GM12878 (cell line): ENCODE measurements at regions not wholly inside any gene's neighbourhood (a gene's known extent, or its start where the extent isn't known, plus 50 kb on each side); places are given as distances from the start of the nearest gene placed in this dataset.

Source experiments
- ATAC-seq: fragments of 200-7000 bp; cut with Tn5 transposase; 3 replicates; pipeline ENCODE4 v1.9.1; 2020; ENCODE audit warnings: mild to moderate bottlenecking, moderate library complexity
- BruUV-seq: library from RNA; stranded (reverse); fragments of 400-500 nt; replicated peaks from 2 replicates; lab custom pipeline; 2021; lab: Mats Ljungman, UMichigan
- CTCF ChIA-PET: fragments of 300-600 bp; sonication (Branson Sonifier 250); formaldehyde crosslinking; extraction: SDS; loops from one replicate; lab custom pipeline; 2021; ENCODE audit warnings: inconsistent platforms; lab: Yijun Ruan, JAX
- POLR2A ChIA-PET: fragments of 350-600 bp; formaldehyde crosslinking; extraction: SDS; loops from one replicate; lab custom pipeline; 2021; ENCODE audit warnings: inconsistent platforms; lab: Charles Lee
- RAD21 ChIA-PET: fragments of 300-600 bp; sonication (Branson Sonifier 250); formaldehyde crosslinking; loops from one replicate; lab custom pipeline; 2023; ENCODE audit warnings: antibody characterized with exemption; ENCODE audit not compliant: unreplicated experiment; lab: Charles Lee
- SMC1A ChIA-PET: fragments of 300-600 bp; sonication (Branson Sonifier 250); formaldehyde crosslinking; loops from one replicate; lab custom pipeline; 2023; ENCODE audit not compliant: unreplicated experiment, uncharacterized antibody; lab: Charles Lee
- DNase-seq: peaks from one replicate; pipeline ENCODE4 v3.0.0-alpha.2; 2011; ENCODE audit warnings: low read depth, low spot score
- FAIRE-seq: peaks from 3 replicates; lab custom pipeline; 2011; peaks lifted over from hg19 to GRCh38; lab: Jason Lieb, UNC
- H2AFZ ChIP-seq: 2 replicates; pipeline ENCODE4 v1.6.0; 2011; ENCODE audit warnings: low read depth, low read length, control low read depth; ENCODE audit not compliant: control insufficient read depth
- H3K27ac ChIP-seq: 2 replicates; pipeline ENCODE4 v1.5.1; 2011; ENCODE audit warnings: control low read depth; ENCODE audit not compliant: control insufficient read depth, insufficient read depth
- H3K27me3 ChIP-seq, 2 experiments: replicated peaks in 1 of 2; 2 replicates each; pipeline versions ENCODE4 v1.6.0 to v1.6.1; 2011; ENCODE audit warnings: low read length in 1 of 2; ENCODE audit not compliant: control insufficient read depth in 2 of 2, insufficient read depth in 2 of 2
- H3K36me3 ChIP-seq, 2 experiments: 2 replicates each; pipeline ENCODE4 v1.5.1; 2011; ENCODE audit warnings: low read length in 1 of 2; ENCODE audit not compliant: control insufficient read depth in 2 of 2, insufficient read depth in 2 of 2
- H3K4me1 ChIP-seq: 2 replicates; pipeline ENCODE4 v1.6.1; 2011; ENCODE audit warnings: mild to moderate bottlenecking, low read length, moderate library complexity, mixed read lengths; ENCODE audit not compliant: control insufficient read depth, insufficient read depth
- H3K4me2 ChIP-seq: 2 replicates; pipeline ENCODE4 v1.6.0; 2011; ENCODE audit warnings: control low read depth; ENCODE audit not compliant: control insufficient read depth, insufficient read depth
- H3K4me3 ChIP-seq: fragments of 200-600 bp; sonication (generic); 2 replicates; pipeline ENCODE4 v1.5.1; 2016
- H3K79me2 ChIP-seq: 2 replicates; pipeline ENCODE4 v1.6.0; 2011; ENCODE audit warnings: low read length; ENCODE audit not compliant: control insufficient read depth, insufficient read depth
- H3K9ac ChIP-seq: 2 replicates; pipeline ENCODE4 v1.8.0; 2011; ENCODE audit warnings: low read length, control low read depth, mixed read lengths; ENCODE audit not compliant: control insufficient read depth, insufficient read depth
- H3K9me3 ChIP-seq: replicated peaks from 3 replicates; pipeline ENCODE4 v1.5.1; 2011; ENCODE audit warnings: mild to moderate bottlenecking, low read length; ENCODE audit not compliant: control insufficient read depth, insufficient read depth
- H4K20me1 ChIP-seq: 2 replicates; pipeline ENCODE4 v1.6.0; 2011; ENCODE audit not compliant: control insufficient read depth, insufficient read depth
- CBFB ChIP-seq: IDR thresholded peaks from 2 replicates; pipeline ENCODE4 v1.6.1; 2016; ENCODE audit warnings: antibody characterized with exemption, low read depth
- CBX5 ChIP-seq: sonication (generic); IDR thresholded peaks from 2 replicates; pipeline ENCODE4 v1.6.1; 2016; ENCODE audit warnings: low read depth, moderate library complexity, mild to moderate bottlenecking, inconsistent platforms
- CHD1 ChIP-seq: IDR thresholded peaks from 2 replicates; pipeline ENCODE4 v1.6.1; 2012; ENCODE audit warnings: low read depth, low read length, improper control_type of control experiment
- CHD4 ChIP-seq: fragments of 200-600 bp; sonication (generic); IDR thresholded peaks from 2 replicates; pipeline ENCODE4 v1.6.1; 2016; ENCODE audit warnings: mild to moderate bottlenecking
- ETV6 ChIP-seq, 2 experiments: fragments of 450-650 bp in 1 of 2; IDR thresholded peaks in 1 of 2; conservative IDR thresholded peaks in 1 of 2; 2 replicates each; pipeline ENCODE4 v1.6.1; 2014; ENCODE audit warnings: antibody characterized with exemption in 1 of 2, borderline replicate concordance in 1 of 2, low read depth in 1 of 2, mild to moderate bottlenecking in 1 of 2, moderate library complexity in 1 of 2
- FOS ChIP-seq: IDR thresholded peaks from 3 replicates; pipeline ENCODE4 v1.6.1; 2011; ENCODE audit warnings: borderline replicate concordance; ENCODE audit not compliant: insufficient read length; ENCODE audit errors: extremely low read depth
- IKZF2 ChIP-seq, 2 experiments: fragments of 450-650 bp; IDR thresholded peaks; 2 replicates each; pipeline ENCODE4 v1.6.1; 2017; ENCODE audit warnings: mild to moderate bottlenecking in 2 of 2, moderate library complexity in 2 of 2
- LARP7 ChIP-seq: fragments of 450-650 bp; IDR thresholded peaks from 2 replicates; pipeline ENCODE4 v1.6.1; 2017; ENCODE audit warnings: mild to moderate bottlenecking
- MYC ChIP-seq: IDR thresholded peaks from 2 replicates; pipeline ENCODE4 v1.6.1; 2011; ENCODE audit warnings: mild to moderate bottlenecking, low read length, moderate library complexity, inconsistent platforms; ENCODE audit not compliant: insufficient read depth, insufficient replicate concordance, insufficient read length, severe bottlenecking
- PML ChIP-seq: IDR thresholded peaks from 2 replicates; pipeline ENCODE4 v1.6.1; 2012; ENCODE audit warnings: low read length, inconsistent platforms
- SUZ12 ChIP-seq: fragments of 200-600 bp; sonication (generic); IDR thresholded peaks from one replicate; pipeline ENCODE4 v1.6.1; 2018; ENCODE audit warnings: antibody characterized with exemption, mild to moderate bottlenecking; ENCODE audit not compliant: unreplicated experiment
- TCF3 ChIP-seq: IDR thresholded peaks from 2 replicates; pipeline ENCODE4 v1.6.1; 2012; ENCODE audit warnings: low read depth, mild to moderate bottlenecking, low read length, borderline replicate concordance; ENCODE audit not compliant: insufficient read depth
- ZZZ3 ChIP-seq: IDR thresholded peaks from 2 replicates; pipeline ENCODE4 v1.6.1; 2011; ENCODE audit warnings: low read depth; ENCODE audit not compliant: control insufficient read depth, insufficient read length
- WGBS: methylation state at CpG from one replicate; pipeline ENCODE4 v1.1.6; 2016; ENCODE audit warnings: low lambda C conversion rate; ENCODE audit not compliant: insufficient replicate concordance, insufficient coverage; ENCODE audit errors: missing lambda C conversion rate; 5-methylcytosine and 5-hydroxymethylcytosine counted together
- in situ Hi-C: fragments of 300-500 bp; cut with MboI; formaldehyde crosslinking; loops from 9 replicates; pipeline ENCODE4 v1.14.3; 2018; ENCODE audit warnings: mixed read lengths
- intact Hi-C: fragments of 100-400 bp; cut with micrococcal nuclease; formaldehyde crosslinking; loops from one replicate; pipeline ENCODE4 v1.14.2; 2022; ENCODE audit not compliant: unreplicated experiment
- TF ChIP-seq, protein P1 (sequence below): fragments of 450-650 bp; IDR thresholded peaks from 2 replicates; pipeline ENCODE4 v1.6.1; 2014; ENCODE audit warnings: mild to moderate bottlenecking
- TF ChIP-seq, protein P2 (sequence below): IDR thresholded peaks from 2 replicates; pipeline ENCODE4 v1.6.1; 2011; ENCODE audit warnings: borderline replicate concordance, low read depth, mild to moderate bottlenecking, moderate library complexity, mixed read lengths, low read length; ENCODE audit not compliant: insufficient read depth; ENCODE audit errors: extremely low read length

- SMC1A ChIA-PET, result interaction anchor here (0.8 kb wide), 1 partner anchor 11 kb away, joined by 3 read pairs; no protein-coding TSS in a partner anchor
- DNase-seq (no peak), FAIRE-seq (no peak), ATAC-seq (no peak)
- intact Hi-C loops (no loop called here), in situ Hi-C loops (no loop called here)
- no peaks in the 10 kb centered on the region for H3K4me1 ChIP-seq
- no peak overlapping the region for H3K27ac ChIP-seq
- no TSS peak for BruUV-seq
- no peak overlapping the region for H2AFZ ChIP-seq
- H3K4me3 ChIP-seq, result no peak overlapping the region
- H3K27me3 ChIP-seq, result no peaks in the 10 kb centered on the region
- no peak overlapping the region for H3K4me2 ChIP-seq
- H3K79me2 ChIP-seq, result no peaks in the 10 kb centered on the region
- POLR2A ChIA-PET, result no interaction called here
- H4K20me1 ChIP-seq, result no peaks in the 10 kb centered on the region
- no peaks in the 10 kb centered on the region for H3K9me3 ChIP-seq
- WGBS, result 2% methylated on average over 3 of the region's 3 CpGs
- H3K36me3 ChIP-seq, result no peaks in the 10 kb centered on the region
- CTCF ChIA-PET, result no interaction called here
- TF ChIP-seq ZZZ3 (no peak), CHD1 (no peak), CHD4 (no peak), ETV6 (conservative IDR thresholded peaks at IDR 0.05 in 1 of 2, IDR thresholded peaks at IDR 0.05 in 1 of 2; ENCODE audit: borderline replicate concordance in 1 of 2, low read depth in 1 of 2) (no peak), LARP7 (no peak), IKZF2 (IDR thresholded peaks at IDR 0.05) (no peak)
- TF ChIP-seq, protein P1, sequence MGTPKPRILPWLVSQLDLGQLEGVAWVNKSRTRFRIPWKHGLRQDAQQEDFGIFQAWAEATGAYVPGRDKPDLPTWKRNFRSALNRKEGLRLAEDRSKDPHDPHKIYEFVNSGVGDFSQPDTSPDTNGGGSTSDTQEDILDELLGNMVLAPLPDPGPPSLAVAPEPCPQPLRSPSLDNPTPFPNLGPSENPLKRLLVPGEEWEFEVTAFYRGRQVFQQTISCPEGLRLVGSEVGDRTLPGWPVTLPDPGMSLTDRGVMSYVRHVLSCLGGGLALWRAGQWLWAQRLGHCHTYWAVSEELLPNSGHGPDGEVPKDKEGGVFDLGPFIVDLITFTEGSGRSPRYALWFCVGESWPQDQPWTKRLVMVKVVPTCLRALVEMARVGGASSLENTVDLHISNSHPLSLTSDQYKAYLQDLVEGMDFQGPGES, result no peak
- RAD21 ChIA-PET, result no interaction called here
- no peak overlapping the region for H3K9ac ChIP-seq
Measured at GRCh38 chr16:65185241-65185778, 63.4 kb upstream of the CDH11 start.

DNA sequence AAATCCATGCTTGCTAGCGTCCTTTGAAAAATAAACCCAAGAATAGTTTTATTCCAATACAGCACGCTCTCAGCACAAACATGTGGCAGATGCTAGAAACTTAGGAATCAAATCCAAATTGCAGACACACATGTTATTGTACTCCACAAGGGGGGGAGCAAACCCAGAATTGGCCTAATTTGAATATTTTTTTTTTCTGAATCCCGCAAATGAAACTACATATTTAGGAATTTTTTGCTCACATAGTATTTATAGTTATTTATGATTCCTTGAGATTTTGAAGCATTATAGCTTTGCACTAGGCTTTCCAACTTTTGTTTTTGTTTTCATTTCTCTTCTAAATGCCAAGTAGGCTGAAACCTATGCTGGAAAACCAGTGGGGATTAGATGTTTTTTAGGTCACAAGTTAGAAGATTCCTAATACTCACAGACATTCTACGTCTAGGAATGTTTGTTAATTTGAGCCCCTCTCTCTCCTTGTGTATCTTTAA, 59.3 kb upstream of the CDH11 start:
- intact Hi-C loops (no loop called here), in situ Hi-C loops (no loop called here)
- no peak overlapping the region for H3K27ac ChIP-seq
- no peaks in the 10 kb centered on the region for H3K9me3 ChIP-seq
- no peak overlapping the region for H3K4me3 ChIP-seq
- DNase-seq (no peak), FAIRE-seq (no peak), ATAC-seq (no peak)
- H3K36me3 ChIP-seq, result no peaks in the 10 kb centered on the region
- no peaks in the 10 kb centered on the region for H3K4me1 ChIP-seq
- no peaks in the 10 kb centered on the region for H3K27me3 ChIP-seq
- no peaks in the 10 kb centered on the region for H3K79me2 ChIP-seq
- RAD21 ChIA-PET, result no interaction called here
- H4K20me1 ChIP-seq, result no peaks in the 10 kb centered on the region
- BruUV-seq, result no TSS peak
- POLR2A ChIA-PET, result no interaction called here
- SMC1A ChIA-PET, result no interaction called here
- H3K4me2 ChIP-seq, result no peak overlapping the region
- 36% methylated on average over 4 of the region's 4 CpGs for WGBS
- H3K9ac ChIP-seq, result no peak overlapping the region
- H2AFZ ChIP-seq, result no peak overlapping the region
- CTCF ChIA-PET, result no interaction called here
- TF ChIP-seq SUZ12 (no peak), PML (no peak), CBX5 (no peak), CBFB (no peak), TCF3 (no peak), MYC (no peak), FOS (no peak)
- TF ChIP-seq, protein P2, sequence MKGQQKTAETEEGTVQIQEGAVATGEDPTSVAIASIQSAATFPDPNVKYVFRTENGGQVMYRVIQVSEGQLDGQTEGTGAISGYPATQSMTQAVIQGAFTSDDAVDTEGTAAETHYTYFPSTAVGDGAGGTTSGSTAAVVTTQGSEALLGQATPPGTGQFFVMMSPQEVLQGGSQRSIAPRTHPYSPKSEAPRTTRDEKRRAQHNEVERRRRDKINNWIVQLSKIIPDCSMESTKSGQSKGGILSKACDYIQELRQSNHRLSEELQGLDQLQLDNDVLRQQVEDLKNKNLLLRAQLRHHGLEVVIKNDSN, result no peak
